Stimulated activated CD4-positive, alpha-beta T cell treated with anti-CD3 and anti-CD28 coated beads, Interleukin-15, amount 100 ng/mL, for 48 hours (primary cell): ENCODE measurements at regions not wholly inside any gene's neighbourhood (a gene's known extent, or its start where the extent isn't known, plus 50 kb on each side); places are given as distances from the start of the nearest gene placed in this dataset.
"Not testable (repeated sequence)": the region's sequence is repeated elsewhere in the genome, so short reads cannot be mapped to it uniquely, and the experiment has no call there.

Experiments used
- DNase-seq, 2 donors: peaks; one replicate each; pipeline ENCODE4 v3.0.0-alpha.2; 2020; ENCODE audit warnings: low read depth in 2 of 2

DNA sequence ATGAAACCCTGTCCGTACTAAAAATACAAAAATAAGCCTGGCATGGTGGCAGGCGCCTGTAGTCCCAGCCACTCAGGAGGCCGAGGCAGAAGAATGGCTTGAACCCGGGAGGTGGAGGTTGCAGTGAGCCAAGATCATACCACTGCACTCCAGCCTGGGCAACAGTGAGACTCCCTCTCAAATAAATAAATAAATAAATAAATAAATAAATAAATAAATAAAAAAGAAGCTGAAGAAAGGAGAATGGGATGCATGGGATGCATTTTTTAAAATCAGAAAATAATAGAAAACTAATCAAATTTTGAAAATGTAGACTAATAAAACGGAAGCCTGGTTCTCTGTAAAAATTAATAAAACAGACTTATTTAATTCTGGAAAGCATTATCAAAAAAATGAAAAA is 171.1 kb upstream of the CCNG1 start:
- not testable (repeated sequence) for DNase-seq

DNA sequence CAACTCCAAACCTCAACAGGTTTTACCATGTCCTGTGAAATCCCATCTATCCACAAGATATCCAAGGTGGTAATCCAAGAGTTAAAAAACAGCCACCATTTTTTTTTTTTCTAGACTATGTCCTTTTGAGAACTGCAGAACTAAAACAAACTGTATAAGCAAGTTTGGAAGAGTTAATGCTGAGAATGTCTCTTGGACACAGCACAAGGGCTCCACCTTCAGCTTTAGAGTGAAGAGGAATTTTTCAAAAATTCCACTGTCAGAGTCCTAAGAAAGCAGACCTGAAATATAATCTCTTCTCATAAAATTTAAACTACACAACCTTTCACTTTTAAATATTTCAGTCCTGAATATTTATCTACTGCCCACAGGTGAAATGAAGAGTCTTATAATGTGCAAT is 167.8 kb upstream of the CCNG1 start:
- no peak for DNase-seq

DNA sequence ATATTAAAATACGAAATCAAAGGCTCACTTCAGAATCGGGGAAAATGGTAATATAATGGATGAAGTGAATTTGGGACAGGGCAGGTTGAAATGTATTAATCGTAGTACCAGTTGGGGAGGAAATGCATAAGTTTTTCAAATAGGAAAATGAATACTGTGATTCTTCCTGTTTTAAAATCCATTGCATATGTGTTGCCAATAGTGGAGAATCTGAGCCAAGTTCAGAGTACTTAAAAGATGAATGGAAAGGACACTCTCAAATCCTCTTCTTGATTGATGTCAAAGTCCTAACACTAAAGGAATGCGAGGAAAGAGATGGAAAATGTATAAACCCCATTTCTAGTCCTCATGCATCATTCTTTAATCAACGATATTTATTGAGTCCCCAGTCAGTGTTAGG is 160.9 kb upstream of the CCNG1 start:
- no peak for DNase-seq

- not testable (repeated sequence) for DNase-seq
Observed at GRCh38 chr5:163280897-163281296, 156.5 kb upstream of the CCNG1 start.

DNA sequence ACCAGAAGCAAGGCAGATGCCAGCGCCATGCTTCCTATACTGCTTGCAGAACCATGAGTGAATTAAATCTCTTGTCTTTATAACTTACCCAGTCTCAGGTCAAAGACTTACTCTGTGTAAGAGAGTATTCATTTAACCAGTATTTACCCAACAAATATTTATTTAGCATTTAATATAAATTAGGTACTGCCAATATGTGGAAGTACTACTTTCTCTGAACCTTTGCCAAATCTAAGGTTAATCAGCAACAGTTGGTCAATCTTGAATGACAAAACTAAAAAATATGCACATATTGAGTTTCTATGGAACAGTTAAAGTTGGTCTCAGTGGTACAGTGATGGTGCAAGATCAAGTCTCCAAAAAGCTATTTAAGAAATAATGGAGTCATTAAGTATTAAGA is 155.9 kb upstream of the CCNG1 start:
- DNase-seq, result no peak

- DNase-seq, result no peak
Observed at GRCh38 chr5:163293836-163294235, 143.6 kb upstream of the CCNG1 start.

GRCh38 chr5:163303718-163304117 is 133.7 kb upstream of the CCNG1 start:
- no peak for DNase-seq

DNA sequence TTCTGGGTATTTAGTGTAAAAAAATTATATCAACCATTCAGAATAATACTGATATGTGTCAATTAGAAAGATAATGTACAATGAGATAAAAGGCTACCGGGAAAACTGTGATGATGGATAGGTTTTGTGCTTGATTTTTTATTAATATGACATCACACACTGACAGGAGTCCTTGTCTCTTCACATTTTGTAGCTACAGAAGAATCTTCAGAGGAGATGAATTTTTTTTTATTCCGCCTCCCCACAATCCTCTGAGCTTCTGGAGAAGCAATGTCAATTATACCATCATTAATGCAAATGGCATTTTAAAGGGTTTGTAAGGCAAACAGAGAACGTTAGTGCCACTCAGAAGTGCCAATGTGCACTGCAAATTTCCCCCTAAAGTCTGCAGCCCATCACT is 131.7 kb upstream of the CCNG1 start:
- no peak for DNase-seq

DNA sequence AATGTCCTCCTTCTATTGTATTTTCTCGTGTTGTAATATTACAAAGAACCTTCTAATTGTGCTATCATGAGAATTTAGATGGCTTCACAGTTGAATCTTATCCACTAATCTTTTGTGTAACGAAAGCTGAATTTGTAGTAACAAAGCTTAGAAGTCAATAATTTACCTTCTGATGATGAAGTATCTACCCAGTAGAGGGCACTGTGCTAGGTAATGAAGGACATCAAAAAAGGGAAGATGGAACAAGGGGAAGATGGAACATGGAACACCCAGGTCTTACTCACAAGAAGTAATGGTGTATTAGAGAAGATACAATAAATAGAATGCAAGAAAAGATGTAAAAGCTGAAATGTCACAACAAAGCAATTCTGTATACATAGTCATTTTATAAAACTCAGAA is 131.0 kb upstream of the CCNG1 start:
- DNase-seq, result no peak

DNA sequence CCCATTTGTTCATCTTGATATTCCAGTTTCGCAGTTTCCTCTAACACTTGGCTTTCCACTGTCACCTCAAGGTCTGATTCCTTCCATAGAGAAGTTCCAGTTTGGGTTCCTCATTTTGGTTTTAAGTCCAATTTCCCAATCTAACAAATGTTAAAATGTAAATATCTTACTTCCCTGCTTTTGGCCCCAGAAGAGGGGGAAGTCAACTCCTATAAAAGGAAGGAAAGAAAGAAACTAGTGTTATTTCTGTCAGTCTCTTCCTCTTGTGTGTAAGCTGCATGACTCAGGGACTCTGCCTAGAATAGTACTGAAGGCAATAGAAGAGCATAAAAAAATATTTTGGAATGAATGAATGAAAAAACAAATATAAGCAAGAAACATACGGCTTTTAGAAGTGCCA is 127.5 kb upstream of the CCNG1 start:
- no peak for DNase-seq

DNA sequence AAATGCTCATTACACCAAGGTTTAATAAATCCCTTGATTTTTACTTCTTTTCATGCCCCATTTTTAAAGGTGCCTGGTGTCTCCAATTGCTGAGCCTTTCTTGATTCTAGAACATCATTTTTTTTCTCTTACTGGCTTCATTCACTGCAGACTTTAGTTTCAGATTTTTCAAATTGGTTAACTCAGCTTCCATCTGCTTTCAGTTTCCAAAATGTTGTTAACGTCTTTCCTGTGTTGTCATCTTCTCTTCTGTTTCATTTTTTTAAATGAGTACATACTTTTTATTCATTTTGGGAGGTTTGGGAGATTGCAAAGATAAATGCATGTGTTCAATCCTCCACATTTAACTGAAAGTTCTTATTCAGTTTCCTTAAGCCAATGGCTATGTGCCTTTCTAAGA is 126.4 kb upstream of the CCNG1 start:
- no peak for DNase-seq

- DNase-seq, result no peak
Observed at GRCh38 chr5:163312598-163312997, 124.8 kb upstream of the CCNG1 start.

GRCh38 chr5:163313049-163313448 is 124.3 kb upstream of the CCNG1 start:
- not testable (repeated sequence) for DNase-seq

DNA sequence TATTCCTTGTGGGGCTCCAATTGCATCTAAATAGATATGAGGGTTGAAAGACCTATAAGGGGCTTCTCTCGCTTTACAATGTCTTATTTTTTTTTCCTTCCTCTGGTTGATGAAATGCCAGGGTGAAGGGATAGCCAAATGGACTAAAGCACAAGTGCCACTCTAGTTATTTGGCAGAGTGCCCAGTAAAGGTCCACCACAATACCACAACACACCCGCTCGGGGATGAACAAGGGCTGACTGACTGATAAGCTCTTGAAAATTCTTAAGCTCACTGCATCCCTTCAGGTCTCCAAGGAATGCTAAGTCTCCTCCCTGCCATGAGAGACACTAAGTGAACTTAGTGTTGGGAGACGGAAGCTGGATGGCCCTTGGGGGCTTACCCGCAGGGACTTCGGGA is 121.0 kb upstream of the CCNG1 start:
- DNase-seq, result not testable (repeated sequence)

GRCh38 chr5:163318707-163319106 is 118.7 kb upstream of the CCNG1 start:
- no peak for DNase-seq

DNA sequence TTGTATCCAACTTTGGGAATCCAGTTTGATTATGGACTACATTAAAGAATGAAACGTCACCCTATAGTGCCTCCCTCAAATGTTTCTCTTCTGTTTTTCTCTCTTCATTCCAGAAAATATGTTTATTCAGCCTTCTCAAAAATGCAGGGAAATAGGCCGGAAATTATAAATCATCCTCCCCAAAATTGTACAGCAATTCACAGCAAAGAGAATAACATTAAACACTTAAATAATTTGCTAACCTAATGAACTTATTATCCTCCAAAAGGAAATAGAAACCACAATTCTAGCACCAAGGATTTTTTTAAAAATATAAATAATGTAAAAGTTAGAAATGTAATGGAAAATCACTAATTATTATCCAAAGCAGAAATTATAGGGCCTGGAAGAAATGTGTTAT is 115.9 kb upstream of the CCNG1 start:
- DNase-seq, result no peak

DNA sequence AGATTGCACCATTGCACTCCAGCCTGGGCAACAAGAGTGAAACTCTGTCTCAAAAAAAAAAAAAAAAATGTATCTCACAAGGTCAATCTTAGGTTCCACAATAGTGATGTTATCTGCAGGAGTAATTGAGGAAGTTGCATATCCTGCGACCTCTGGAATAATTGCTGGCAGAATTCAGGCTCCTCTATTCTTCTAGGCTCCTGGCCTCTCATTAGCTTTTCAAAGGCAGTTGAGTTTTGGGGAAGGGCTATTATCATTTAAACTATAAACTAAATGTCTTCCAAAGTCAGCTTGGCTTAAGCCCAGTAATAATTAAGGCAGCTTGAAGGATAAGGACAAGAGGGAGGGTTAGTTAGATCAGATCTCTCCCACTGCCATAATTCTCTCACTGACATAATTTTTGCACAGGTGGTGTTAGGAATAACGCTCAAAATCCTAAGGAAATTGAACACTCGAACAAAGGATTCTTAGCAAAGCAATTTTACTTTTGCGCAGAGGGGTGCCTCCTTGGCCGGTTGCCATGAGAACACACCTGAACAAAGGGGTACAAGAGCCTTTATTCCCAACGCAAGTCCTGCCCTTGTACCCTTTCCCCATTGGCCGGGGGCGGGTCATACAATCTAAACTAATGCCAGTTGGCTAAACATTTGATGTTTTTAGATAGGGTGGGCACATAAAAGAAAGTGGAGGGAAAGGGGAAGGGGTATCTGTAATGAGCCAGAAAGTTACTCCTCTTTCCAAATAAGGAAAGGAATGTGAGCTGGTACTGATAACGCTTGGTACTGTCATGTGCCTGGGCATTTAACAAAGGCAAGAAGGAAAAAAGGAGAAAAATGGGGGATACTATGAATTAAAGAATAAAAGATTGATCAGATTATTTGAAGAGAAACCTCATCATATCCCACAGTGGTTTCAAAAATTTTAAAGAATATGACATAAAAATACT is 106.4 kb upstream of the CCNG1 start:
- DNase-seq, result no peak

GRCh38 chr5:163336074-163336473 is 101.3 kb upstream of the CCNG1 start:
- not testable (repeated sequence) for DNase-seq

DNA sequence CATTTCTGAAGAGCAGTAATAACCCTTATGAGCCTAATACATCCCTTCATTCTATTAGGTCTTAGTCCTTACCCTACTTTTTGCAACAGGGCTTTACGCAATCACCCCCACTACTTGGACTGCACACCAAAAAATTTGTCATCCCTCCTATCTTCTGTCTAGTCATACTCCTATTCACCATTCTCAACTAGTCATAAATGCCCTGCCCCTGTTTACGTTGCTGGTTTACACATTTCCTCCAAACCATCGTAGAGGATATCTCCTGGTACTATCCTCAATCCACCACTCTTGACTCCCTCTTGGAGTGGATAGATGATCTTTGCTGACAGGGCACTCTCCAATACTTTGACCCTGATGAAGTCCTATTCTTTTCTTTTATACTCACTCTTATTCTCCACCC is 98.2 kb upstream of the CCNG1 start:
- no peak for DNase-seq

- DNase-seq, result not testable (repeated sequence)
Observed at GRCh38 chr5:163340378-163340777, 97.0 kb upstream of the CCNG1 start.

- DNase-seq, result no peak
Observed at GRCh38 chr5:163342306-163342705, 95.1 kb upstream of the CCNG1 start.

- DNase-seq, result no peak
Observed at GRCh38 chr5:163345216-163345615, 92.2 kb upstream of the CCNG1 start.

- DNase-seq, result peak; percentile 14 to 35
Observed at GRCh38 chr5:163347671-163348070, 89.7 kb upstream of the CCNG1 start.

GRCh38 chr5:163350083-163350482 is 87.3 kb upstream of the CCNG1 start:
- DNase-seq, result no peak
